C4-2B (cell line): ENCODE measurements at regions not wholly inside any gene's neighbourhood (a gene's known extent, or its start where the extent isn't known, plus 50 kb on each side); places are given as distances from the start of the nearest gene placed in this dataset.

Source experiments
- H3K27ac ChIP-seq: fragments of 450-650 bp; 2 replicates; pipeline ENCODE4 v1.5.1; 2017
- ZFX ChIP-seq: fragments of 450-650 bp; IDR thresholded peaks from 2 replicates; pipeline ENCODE4 v1.6.1; 2017
- TF ChIP-seq, protein P1 (sequence below): fragments of 450-650 bp; conservative IDR thresholded peaks from 2 replicates; pipeline ENCODE4 v1.5.1; 2017; ENCODE audit warnings: mild to moderate bottlenecking

- TF ChIP-seq, protein P1, sequence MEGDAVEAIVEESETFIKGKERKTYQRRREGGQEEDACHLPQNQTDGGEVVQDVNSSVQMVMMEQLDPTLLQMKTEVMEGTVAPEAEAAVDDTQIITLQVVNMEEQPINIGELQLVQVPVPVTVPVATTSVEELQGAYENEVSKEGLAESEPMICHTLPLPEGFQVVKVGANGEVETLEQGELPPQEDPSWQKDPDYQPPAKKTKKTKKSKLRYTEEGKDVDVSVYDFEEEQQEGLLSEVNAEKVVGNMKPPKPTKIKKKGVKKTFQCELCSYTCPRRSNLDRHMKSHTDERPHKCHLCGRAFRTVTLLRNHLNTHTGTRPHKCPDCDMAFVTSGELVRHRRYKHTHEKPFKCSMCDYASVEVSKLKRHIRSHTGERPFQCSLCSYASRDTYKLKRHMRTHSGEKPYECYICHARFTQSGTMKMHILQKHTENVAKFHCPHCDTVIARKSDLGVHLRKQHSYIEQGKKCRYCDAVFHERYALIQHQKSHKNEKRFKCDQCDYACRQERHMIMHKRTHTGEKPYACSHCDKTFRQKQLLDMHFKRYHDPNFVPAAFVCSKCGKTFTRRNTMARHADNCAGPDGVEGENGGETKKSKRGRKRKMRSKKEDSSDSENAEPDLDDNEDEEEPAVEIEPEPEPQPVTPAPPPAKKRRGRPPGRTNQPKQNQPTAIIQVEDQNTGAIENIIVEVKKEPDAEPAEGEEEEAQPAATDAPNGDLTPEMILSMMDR: no peak
- no peak for TF ChIP-seq ZFX
- H3K27ac ChIP-seq: no peak overlapping the region
Observed at GRCh38 chr18:1995041-1995612, 576.2 kb downstream of the METTL4 start.

DNA sequence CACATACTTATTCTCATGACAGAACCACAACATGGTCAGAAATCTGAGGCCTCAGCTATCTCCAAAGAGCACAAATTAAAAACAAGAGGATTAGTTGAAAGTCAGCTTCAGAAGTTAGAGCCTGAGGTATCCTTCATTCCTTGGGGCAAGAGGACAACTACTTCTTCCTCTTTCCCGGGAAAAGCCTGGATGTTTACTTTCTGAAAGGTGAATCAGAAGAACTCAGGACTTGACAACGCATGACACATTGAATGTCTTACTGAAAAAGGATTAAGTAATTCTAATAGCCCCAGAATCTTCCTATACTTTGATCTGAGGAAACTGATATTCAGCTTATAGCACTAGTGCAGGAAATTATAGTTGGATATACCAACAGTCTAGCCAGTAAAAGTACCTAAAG is 573.2 kb downstream of the METTL4 start:
- TF ChIP-seq ZFX: no peak
- TF ChIP-seq, protein P1: no peak
- H3K27ac ChIP-seq: no peak overlapping the region

GRCh38 chr18:1999387-1999786 is 571.9 kb downstream of the METTL4 start:
- no peak overlapping the region for H3K27ac ChIP-seq
- no peak for TF ChIP-seq ZFX
- TF ChIP-seq, protein P1: no peak

DNA sequence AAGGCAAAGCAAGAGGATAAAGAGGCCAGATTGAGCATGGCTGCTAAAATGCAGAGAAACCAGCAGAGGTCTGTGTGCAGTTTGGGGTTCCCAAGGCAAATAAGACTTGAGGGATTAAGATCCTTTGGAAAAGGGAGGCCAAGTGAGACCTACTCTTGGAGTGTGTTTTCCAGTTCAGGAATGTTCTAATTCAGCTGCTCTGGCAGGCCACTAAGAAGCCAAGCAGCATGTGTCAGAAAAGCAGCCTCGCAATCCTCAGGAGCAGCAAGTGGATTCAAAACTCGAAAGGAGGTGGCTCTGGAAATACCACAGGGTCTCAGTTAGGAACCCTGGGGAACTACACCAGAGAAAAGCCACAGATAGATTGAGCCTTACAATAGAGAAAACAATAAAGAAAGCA is 569.2 kb downstream of the METTL4 start:
- no peak overlapping the region for H3K27ac ChIP-seq
- no peak for TF ChIP-seq ZFX
- TF ChIP-seq, protein P1: no peak

GRCh38 chr18:2002604-2003003 is 568.7 kb downstream of the METTL4 start:
- TF ChIP-seq, protein P1: no peak
- TF ChIP-seq ZFX: no peak
- H3K27ac ChIP-seq: no peak overlapping the region

DNA sequence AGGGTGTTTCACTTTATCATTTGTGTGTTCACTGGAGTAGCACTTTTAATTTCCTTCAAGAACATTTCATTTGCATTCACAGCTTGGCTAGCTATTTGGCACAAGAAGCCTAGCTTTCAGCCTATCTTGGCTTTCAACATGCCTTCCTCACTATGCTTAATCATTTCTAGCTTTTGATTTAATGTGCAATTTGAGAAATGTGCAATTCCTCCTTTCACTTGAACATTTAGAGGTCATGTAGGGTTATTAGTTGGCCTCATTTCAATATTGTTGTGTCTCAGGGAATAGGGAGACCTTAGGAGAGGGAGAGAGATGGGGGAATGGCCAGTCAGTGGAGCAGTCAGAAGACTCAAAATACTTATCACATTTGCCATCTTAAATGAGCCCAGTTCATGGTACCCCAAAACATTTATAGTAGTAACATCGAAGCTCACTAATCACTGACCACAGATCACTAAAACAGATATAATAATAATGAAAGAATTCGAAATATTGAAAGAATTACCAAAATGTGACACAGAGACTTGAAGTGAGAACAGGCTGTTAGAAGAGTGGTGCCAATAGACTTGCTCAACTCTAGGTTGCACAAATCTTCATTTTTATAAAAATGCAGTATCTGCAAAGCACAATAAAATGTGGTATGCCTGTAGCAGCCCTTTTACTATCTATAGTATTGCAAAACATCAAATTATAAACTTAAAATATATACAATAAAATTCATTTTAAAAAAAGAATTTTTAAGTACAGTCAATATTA is 561.2 kb downstream of the METTL4 start:
- H3K27ac ChIP-seq: no peak overlapping the region
- TF ChIP-seq, protein P1: no peak
- no peak for TF ChIP-seq ZFX

DNA sequence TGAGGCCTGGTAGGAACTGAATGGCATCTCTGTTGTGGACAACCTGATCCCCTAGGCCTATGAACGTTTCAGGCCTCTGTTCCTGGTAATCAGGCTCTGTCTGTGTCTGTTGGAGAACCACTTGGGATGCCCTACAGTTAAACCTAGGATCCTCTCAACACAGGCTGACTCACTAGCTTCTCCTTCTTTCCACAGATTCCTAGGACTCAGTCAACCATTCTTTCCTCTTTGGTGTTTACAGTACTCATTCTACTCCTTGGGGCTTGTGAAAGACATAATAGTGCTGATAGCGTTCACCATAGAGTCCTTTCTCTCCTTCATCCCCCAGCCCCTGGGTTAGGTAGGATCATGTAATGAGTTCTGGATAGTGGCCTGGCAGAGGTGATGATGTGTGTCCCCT is 544.3 kb downstream of the METTL4 start:
- TF ChIP-seq, protein P1: no peak
- no peak for TF ChIP-seq ZFX
- no peak overlapping the region for H3K27ac ChIP-seq
